ENCODE measurements at regions not wholly inside any gene's neighbourhood (a gene's known extent, or its start where the extent isn't known, plus 50 kb on each side); places are given as distances from the start of the nearest gene placed in this dataset.

DNA sequence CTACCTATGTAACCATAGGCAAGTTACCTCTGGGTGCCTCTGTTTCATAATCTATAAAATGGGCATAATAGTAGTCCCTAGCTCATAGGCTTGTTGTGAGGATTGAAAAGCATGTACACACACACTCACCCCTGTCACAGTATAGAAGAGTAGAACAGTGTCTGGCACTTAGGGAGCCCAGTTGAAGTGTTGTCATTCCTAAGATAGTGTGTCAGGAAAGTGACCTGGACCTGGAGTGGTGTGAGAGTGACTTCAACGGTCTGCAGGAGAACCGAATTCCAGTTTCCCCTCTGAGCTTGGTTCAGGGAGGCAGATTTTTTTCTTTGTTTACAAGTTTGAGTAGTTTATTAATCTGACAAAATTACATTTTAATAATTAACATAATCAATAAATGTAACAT, 229.9 kb upstream of the MAP3K7 start:
- Histone ChIP-seq H4K20me1 (ENCODE audit: control insufficient read depth, insufficient read depth, insufficient read length) (no peaks in the 10 kb centered on the region), H3K14ac (ENCODE audit: insufficient read depth, low read length) (no peak overlapping the region), H3K23me2 (ENCODE audit: insufficient read length, low read depth, low read length, poor library complexity, severe bottlenecking) (no peaks in the 10 kb centered on the region), H4K91ac (ENCODE audit: insufficient read length, low read depth, low read length) (no peak overlapping the region), H4K5ac (ENCODE audit: insufficient read length, low read depth, low read length) (no peak overlapping the region), H3K18ac (ENCODE audit: insufficient read length, low read depth, low read length) (no peak overlapping the region), H3K9ac (ENCODE audit: extremely low read depth, insufficient read length, low read length) (no peak overlapping the region), H2BK20ac (ENCODE audit: low read depth, low read length, poor library complexity, severe bottlenecking) (no peak overlapping the region), H2AK5ac (ENCODE audit: insufficient read length, low read length) (no peak overlapping the region), H2BK5ac (ENCODE audit: insufficient read length, low read length) (no peak overlapping the region), H3K27ac (ENCODE audit: insufficient read length, low read depth, low read length) (no peak overlapping the region), H3K4ac (ENCODE audit: low read depth, low read length) (no peak overlapping the region), H2AFZ (ENCODE audit: low read length) (no peak overlapping the region), H2BK120ac (ENCODE audit: low read depth, low read length, poor library complexity, severe bottlenecking) (no peak overlapping the region), H3K9me3 (ENCODE audit: control insufficient read depth, low read depth, low read length) (no peaks in the 10 kb centered on the region), H3K4me1 (ENCODE audit: insufficient read depth, low read length) (no peaks in the 10 kb centered on the region), H3T11ph (ENCODE audit: low read length) (no peak overlapping the region), H3K4me2 (ENCODE audit: insufficient read depth, insufficient read length, low read length) (no peak overlapping the region), H2BK12ac (ENCODE audit: insufficient read length, low read depth, low read length) (no peak overlapping the region), H3K56ac (ENCODE audit: insufficient read length, low read depth, low read length) (no peak overlapping the region), H3K79me2 (ENCODE audit: insufficient read depth, low read length) (no peaks in the 10 kb centered on the region), H3K27me3 (ENCODE audit: insufficient read depth, low read length) (no peaks in the 10 kb centered on the region; the same call in 1 of the 2 replicates), H3K23ac (ENCODE audit: insufficient read length, low read depth, low read length) (no peak overlapping the region), H2BK15ac (ENCODE audit: low read depth, low read length) (no peak overlapping the region), H4K8ac (replicated peaks; ENCODE audit: insufficient read length, low read depth, low read length) (no peak overlapping the region), H3K79me1 (ENCODE audit: insufficient read depth, low read depth, low read length, poor library complexity, severe bottlenecking) (no peaks in the 10 kb centered on the region)
- Mint-ChIP-seq H3K36me3 (ENCODE audit: insufficient read depth in 1 of 3, low read depth in 3 of 3) (peaks cover 3 to 14% (median 4%) of the 10 kb centered on the region in 3 experiments; a peak in 5 of 7 replicates), H3K4me1 (peaks cover 6 to 10% of the 10 kb centered on the region in 2 experiments; a peak in 2 of 4 replicates), H3K27ac (no peak overlapping the region), H3K9me3 (peaks cover 8 to 17% of the 10 kb centered on the region in 2 experiments; a peak in 4 of 5 replicates), H3K27me3 (ENCODE audit: low read depth) (no peaks in the 10 kb centered on the region; the same call in 1 of the 2 replicates), H3K4me3 (no peak overlapping the region)
- no CpG with 5 or more reads among the region's 2 CpGs for WGBS (ENCODE audit: extremely low coverage, insufficient read length, low lambda C conversion rate)
- TF ChIP-seq, protein P1, sequence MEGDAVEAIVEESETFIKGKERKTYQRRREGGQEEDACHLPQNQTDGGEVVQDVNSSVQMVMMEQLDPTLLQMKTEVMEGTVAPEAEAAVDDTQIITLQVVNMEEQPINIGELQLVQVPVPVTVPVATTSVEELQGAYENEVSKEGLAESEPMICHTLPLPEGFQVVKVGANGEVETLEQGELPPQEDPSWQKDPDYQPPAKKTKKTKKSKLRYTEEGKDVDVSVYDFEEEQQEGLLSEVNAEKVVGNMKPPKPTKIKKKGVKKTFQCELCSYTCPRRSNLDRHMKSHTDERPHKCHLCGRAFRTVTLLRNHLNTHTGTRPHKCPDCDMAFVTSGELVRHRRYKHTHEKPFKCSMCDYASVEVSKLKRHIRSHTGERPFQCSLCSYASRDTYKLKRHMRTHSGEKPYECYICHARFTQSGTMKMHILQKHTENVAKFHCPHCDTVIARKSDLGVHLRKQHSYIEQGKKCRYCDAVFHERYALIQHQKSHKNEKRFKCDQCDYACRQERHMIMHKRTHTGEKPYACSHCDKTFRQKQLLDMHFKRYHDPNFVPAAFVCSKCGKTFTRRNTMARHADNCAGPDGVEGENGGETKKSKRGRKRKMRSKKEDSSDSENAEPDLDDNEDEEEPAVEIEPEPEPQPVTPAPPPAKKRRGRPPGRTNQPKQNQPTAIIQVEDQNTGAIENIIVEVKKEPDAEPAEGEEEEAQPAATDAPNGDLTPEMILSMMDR (conservative IDR thresholded peaks at IDR 0.05) = no peak
- no peak for DNase-seq

All from H9 (cell line).